SK-N-SH (cell line): ENCODE measurements at regions not wholly inside any gene's neighbourhood (a gene's known extent, or its start where the extent isn't known, plus 50 kb on each side); places are given as distances from the start of the nearest gene placed in this dataset.

Source experiments
- CTCF ChIA-PET: fragments of 300-600, 350-600 bp; formaldehyde crosslinking; extraction: SDS; loops from one replicate; lab custom pipeline; 2021; lab: Yijun Ruan, JAX
- POLR2A ChIA-PET: fragments of 350-600 bp; sonication (Branson Sonifier 250); formaldehyde crosslinking; extraction: SDS; loops from one replicate; lab custom pipeline; 2020; ENCODE audit warnings: antibody characterized with exemption, inconsistent platforms; lab: Yijun Ruan, JAX
- DNase-seq: peaks from one replicate; pipeline ENCODE4 v3.0.0; 2012
- H2AFZ ChIP-seq: fragments of 200-600 bp; sonication (generic); 2 replicates; pipeline ENCODE4 v1.8.1; 2016; ENCODE audit warnings: antibody characterized with exemption, mild to moderate bottlenecking, low read depth
- H3F3A ChIP-seq: fragments of 200-600 bp; sonication (generic); replicated peaks from 2 replicates; pipeline ENCODE3; 2016; ENCODE audit warnings: antibody characterized with exemption, mild to moderate bottlenecking; ENCODE audit not compliant: insufficient read depth
- H3K27ac ChIP-seq, 2 experiments: fragments of 200-500 bp in 1 of 2; fragments of 200-600 bp in 1 of 2; sonication (Bioruptor generic) in 1 of 2; sonication (generic), shearing (Covaris generic) in 1 of 2; 2 replicates each; pipeline versions ENCODE4 v1.5.1 to v1.6.1; 2014 to 2016; ENCODE audit warnings: low read depth in 2 of 2, inconsistent platforms in 1 of 2, low read length in 1 of 2, mild to moderate bottlenecking in 1 of 2, mixed read lengths in 1 of 2
- H3K27me3 ChIP-seq: fragments of 200-600 bp; sonication (generic), shearing (Covaris generic); 2 replicates; pipeline ENCODE4 v1.6.1; 2016; ENCODE audit warnings: mixed run types; ENCODE audit not compliant: insufficient read depth
- H3K36me3 ChIP-seq, 2 experiments: fragments of 200-500 bp in 1 of 2; fragments of 200-600 bp in 1 of 2; sonication (Bioruptor generic) in 1 of 2; sonication (generic) in 1 of 2; replicated peaks in 1 of 2; 2 replicates each; pipeline versions ENCODE3 to v1.5.1; 2014 to 2016; ENCODE audit warnings: low read length in 1 of 2, mild to moderate bottlenecking in 1 of 2; ENCODE audit not compliant: insufficient read depth in 2 of 2, control insufficient read depth in 1 of 2
- H3K4me1 ChIP-seq, 2 experiments: fragments of 200-500 bp in 1 of 2; fragments of 200-600 bp in 1 of 2; sonication (Bioruptor generic) in 1 of 2; sonication (generic), shearing (Covaris generic) in 1 of 2; 2 replicates each; pipeline versions ENCODE4 v1.5.1 to v1.6.1; 2014 to 2016; ENCODE audit warnings: low read depth in 1 of 2, low read length in 1 of 2, mixed run types in 1 of 2; ENCODE audit not compliant: insufficient read depth in 2 of 2, control insufficient read depth in 1 of 2
- H3K4me2 ChIP-seq: fragments of 200-600 bp; sonication (generic), shearing (Covaris generic); 2 replicates; pipeline ENCODE4 v1.6.1; 2017; ENCODE audit warnings: mixed run types
- H3K4me3 ChIP-seq, 2 experiments: fragments of 200-500 bp in 1 of 2; fragments of 200-600 bp in 1 of 2; sonication (Bioruptor generic) in 1 of 2; sonication (generic), shearing (Covaris generic) in 1 of 2; 2 replicates each; pipeline versions ENCODE4 v1.5.1 to v1.8.1; 2014 to 2016; ENCODE audit warnings: low read depth in 2 of 2, inconsistent platforms in 1 of 2, low read length in 1 of 2, mild to moderate bottlenecking in 1 of 2, mixed read lengths in 1 of 2, moderate library complexity in 1 of 2
- H3K79me2 ChIP-seq: fragments of 200-600 bp; sonication (generic); 2 replicates; pipeline ENCODE4 v1.8.1; 2017; ENCODE audit warnings: mild to moderate bottlenecking; ENCODE audit not compliant: insufficient read depth
- H3K9ac ChIP-seq: fragments of 200-600 bp; sonication (generic); 2 replicates; pipeline ENCODE4 v1.6.1; 2017; ENCODE audit warnings: mixed run types
- H3K9me2 ChIP-seq: fragments of 200-600 bp; sonication (generic); 2 replicates; pipeline ENCODE4 v1.6.1; 2017; ENCODE audit warnings: mixed run types
- H3K9me3 ChIP-seq: fragments of 200-600 bp; sonication (generic); 2 replicates; pipeline ENCODE4 v1.6.1; 2017; ENCODE audit warnings: mixed run types, mild to moderate bottlenecking, moderate library complexity
- H4K20me1 ChIP-seq: fragments of 200-600 bp; sonication (generic); 2 replicates; pipeline ENCODE4 v1.6.1; 2017; ENCODE audit warnings: mild to moderate bottlenecking, mixed run types; ENCODE audit not compliant: insufficient read depth
- ELF1 ChIP-seq: IDR thresholded peaks from 2 replicates; pipeline ENCODE4 v1.4.0; 2012
- EP300 ChIP-seq, 2 experiments: IDR thresholded peaks; 2 replicates each; pipeline versions ENCODE4 v1.4.0 to v1.6.1; 2012; ENCODE audit warnings: borderline replicate concordance in 1 of 2, low read depth in 1 of 2, low read length in 1 of 2
- EZH2phosphoT487 ChIP-seq: fragments of 200-600 bp; sonication (generic); IDR thresholded peaks from 2 replicates; pipeline ENCODE4 v1.6.1; 2017; ENCODE audit warnings: low read depth, mixed run types, mild to moderate bottlenecking, antibody characterized with exemption, moderate library complexity, borderline replicate concordance
- FOXJ3 ChIP-seq: sonication (generic); formaldehyde crosslinking; IDR thresholded peaks from 2 replicates; pipeline ENCODE4 v1.5.1; 2020; ENCODE audit warnings: mild to moderate bottlenecking, missing genetic modification reagents
- FOXM1 ChIP-seq: IDR thresholded peaks from 2 replicates; pipeline ENCODE4 v1.4.0; 2012; ENCODE audit warnings: low read depth, mild to moderate bottlenecking
- GABPA ChIP-seq: IDR thresholded peaks from 2 replicates; pipeline ENCODE4 v1.4.0; 2012; ENCODE audit warnings: low read depth, mild to moderate bottlenecking
- GATA2 ChIP-seq: sonication (generic); formaldehyde crosslinking; IDR thresholded peaks from 2 replicates; pipeline ENCODE4 v1.5.0; 2020; ENCODE audit warnings: mild to moderate bottlenecking, missing genetic modification reagents
- NRF1 ChIP-seq: IDR thresholded peaks from 2 replicates; pipeline ENCODE4 v1.6.1; 2012; ENCODE audit warnings: low read depth, mild to moderate bottlenecking, low read length
- PBX3 ChIP-seq: IDR thresholded peaks from 2 replicates; pipeline ENCODE4; 2012
- RFX5 ChIP-seq: IDR thresholded peaks from 2 replicates; pipeline ENCODE4 v1.6.1; 2012; ENCODE audit warnings: mild to moderate bottlenecking, improper control_type of control experiment, low read length
- RXRA ChIP-seq: IDR thresholded peaks from 2 replicates; pipeline ENCODE4 v1.4.0; 2012; ENCODE audit warnings: low read depth, mild to moderate bottlenecking, borderline replicate concordance
- SIN3A ChIP-seq: IDR thresholded peaks from 2 replicates; pipeline ENCODE4 v1.6.1; 2012; ENCODE audit warnings: low read depth, mild to moderate bottlenecking, low read length, moderate library complexity, borderline replicate concordance
- SMC3 ChIP-seq: IDR thresholded peaks from 2 replicates; pipeline ENCODE4 v1.6.1; 2012; ENCODE audit warnings: low read depth, low read length, improper control_type of control experiment
- TEAD4 ChIP-seq: IDR thresholded peaks from 2 replicates; pipeline ENCODE4 v1.4.0; 2012; ENCODE audit warnings: mild to moderate bottlenecking, borderline replicate concordance; ENCODE audit not compliant: insufficient read depth
- USF1 ChIP-seq: IDR thresholded peaks from 2 replicates; pipeline ENCODE4 v1.4.0; 2012; ENCODE audit warnings: low read depth, borderline replicate concordance
- WGBS: methylation state at CpG from one replicate; pipeline ENCODE4 v1.1.6; 2017; ENCODE audit warnings: low lambda C conversion rate; 5-methylcytosine and 5-hydroxymethylcytosine counted together
- TF ChIP-seq, protein P1 (sequence below): IDR thresholded peaks from 2 replicates; pipeline ENCODE4 v1.4.0; 2012; ENCODE audit warnings: low read depth, borderline replicate concordance
- TF ChIP-seq, protein P2 (sequence below): fragments of 150-350 bp; IDR thresholded peaks from 2 replicates; pipeline ENCODE4 v1.6.1; 2016; ENCODE audit warnings: mild to moderate bottlenecking, low read depth, low read length

DNA sequence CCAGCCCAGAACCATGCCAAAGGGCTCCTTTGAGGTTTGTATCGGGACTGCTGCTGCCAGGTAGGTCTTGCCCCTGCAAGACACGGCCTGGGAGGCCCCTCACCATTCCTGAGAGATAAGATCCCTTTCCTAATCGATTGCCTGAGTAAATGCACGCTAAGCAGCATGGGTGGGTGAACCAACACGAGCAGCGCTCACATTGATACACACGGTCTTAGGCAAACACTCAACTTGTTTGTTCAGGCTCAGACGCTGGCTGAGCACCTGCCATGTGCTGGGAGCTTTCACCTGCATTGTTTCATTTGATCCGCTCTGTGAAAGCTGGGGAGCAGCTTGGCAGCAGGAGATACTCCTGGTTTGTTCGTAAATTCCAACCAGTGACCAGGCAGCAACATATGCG, 76.9 kb upstream of the NEURL1B start:
- Histone ChIP-seq H3K27ac (no peak overlapping the region), H3K4me2 (no peak overlapping the region), H3F3A (no peaks in the 10 kb centered on the region), H3K9ac (no peak overlapping the region), H3K36me3 (no peaks in the 10 kb centered on the region), H3K27me3 (peaks cover 38% of the 10 kb centered on the region; the same call in 1 of the 2 replicates), H3K9me3 (no peaks in the 10 kb centered on the region), H2AFZ (no peak overlapping the region), H3K4me3 (no peak overlapping the region), H3K4me1 (no peaks in the 10 kb centered on the region; a peak in 1 of 4 replicates), H4K20me1 (no peaks in the 10 kb centered on the region), H3K79me2 (no peaks in the 10 kb centered on the region), H3K9me2 (no peaks in the 10 kb centered on the region)
- POLR2A ChIA-PET, result no interaction called here
- CTCF ChIA-PET, result interaction anchor here (0.7 to 0.9 kb wide), 2 partner anchors 12 to 134 kb away, joined by 3 read pairs; no protein-coding TSS in a partner anchor
- WGBS, result 50% methylated on average over 10 of the region's 11 CpGs
- no peak for DNase-seq
- TF ChIP-seq RXRA (no peak), SIN3A (no peak), RFX5 (no peak), FOXM1 (no peak), NRF1 (no peak), PBX3 (no peak), SMC3 (no peak), ELF1 (no peak), GATA2 (CRISPR knock-in tag) (no peak), TEAD4 (no peak), GABPA (no peak), EP300 (IDR thresholded peaks at IDR 0.05; ENCODE audit: borderline replicate concordance in 1 of 2, low read depth in 1 of 2, low read length in 1 of 2) (no peak), FOXJ3 (CRISPR knock-in tag) (no peak), USF1 (no peak), EZH2phosphoT487 (no peak)
- TF ChIP-seq, protein P1, sequence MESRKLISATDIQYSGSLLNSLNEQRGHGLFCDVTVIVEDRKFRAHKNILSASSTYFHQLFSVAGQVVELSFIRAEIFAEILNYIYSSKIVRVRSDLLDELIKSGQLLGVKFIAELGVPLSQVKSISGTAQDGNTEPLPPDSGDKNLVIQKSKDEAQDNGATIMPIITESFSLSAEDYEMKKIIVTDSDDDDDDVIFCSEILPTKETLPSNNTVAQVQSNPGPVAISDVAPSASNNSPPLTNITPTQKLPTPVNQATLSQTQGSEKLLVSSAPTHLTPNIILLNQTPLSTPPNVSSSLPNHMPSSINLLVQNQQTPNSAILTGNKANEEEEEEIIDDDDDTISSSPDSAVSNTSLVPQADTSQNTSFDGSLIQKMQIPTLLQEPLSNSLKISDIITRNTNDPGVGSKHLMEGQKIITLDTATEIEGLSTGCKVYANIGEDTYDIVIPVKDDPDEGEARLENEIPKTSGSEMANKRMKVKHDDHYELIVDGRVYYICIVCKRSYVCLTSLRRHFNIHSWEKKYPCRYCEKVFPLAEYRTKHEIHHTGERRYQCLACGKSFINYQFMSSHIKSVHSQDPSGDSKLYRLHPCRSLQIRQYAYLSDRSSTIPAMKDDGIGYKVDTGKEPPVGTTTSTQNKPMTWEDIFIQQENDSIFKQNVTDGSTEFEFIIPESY, result no peak
- TF ChIP-seq, protein P2, sequence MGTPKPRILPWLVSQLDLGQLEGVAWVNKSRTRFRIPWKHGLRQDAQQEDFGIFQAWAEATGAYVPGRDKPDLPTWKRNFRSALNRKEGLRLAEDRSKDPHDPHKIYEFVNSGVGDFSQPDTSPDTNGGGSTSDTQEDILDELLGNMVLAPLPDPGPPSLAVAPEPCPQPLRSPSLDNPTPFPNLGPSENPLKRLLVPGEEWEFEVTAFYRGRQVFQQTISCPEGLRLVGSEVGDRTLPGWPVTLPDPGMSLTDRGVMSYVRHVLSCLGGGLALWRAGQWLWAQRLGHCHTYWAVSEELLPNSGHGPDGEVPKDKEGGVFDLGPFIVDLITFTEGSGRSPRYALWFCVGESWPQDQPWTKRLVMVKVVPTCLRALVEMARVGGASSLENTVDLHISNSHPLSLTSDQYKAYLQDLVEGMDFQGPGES, result no peak
